HepG2 (cell line): ENCODE measurements at regions not wholly inside any gene's neighbourhood (a gene's known extent, or its start where the extent isn't known, plus 50 kb on each side); places are given as distances from the start of the nearest gene placed in this dataset.

Experiments
- ISL2 ChIP-seq: sonication (generic); formaldehyde crosslinking; IDR thresholded peaks from 2 replicates; pipeline ENCODE4 v1.5.0; 2020; ENCODE audit warnings: missing genetic modification reagents
- JUN ChIP-seq: sonication (generic); formaldehyde crosslinking; IDR thresholded peaks from 2 replicates; pipeline ENCODE4 v1.4.0; 2020; ENCODE audit warnings: mild to moderate bottlenecking, missing genetic modification reagents
- KLF15 ChIP-seq: sonication (generic); formaldehyde crosslinking; IDR thresholded peaks from 2 replicates; pipeline ENCODE4 v1.8.1; 2023; ENCODE audit warnings: borderline replicate concordance, mild to moderate bottlenecking, inconsistent platforms, missing genetic modification reagents, mixed read lengths
- POLR2AphosphoS2 ChIP-seq: IDR thresholded peaks from 2 replicates; pipeline ENCODE4 v1.6.1; 2011; ENCODE audit warnings: low read depth, low read length, improper control_type of control experiment
- USF2 ChIP-seq, 2 experiments: sonication (generic) in 1 of 2; formaldehyde crosslinking in 1 of 2; IDR thresholded peaks; 2 replicates each; pipeline versions ENCODE4 v1.5.1 to v1.6.1; 2011 to 2020; ENCODE audit warnings: borderline replicate concordance in 1 of 2, low read depth in 1 of 2, low read length in 1 of 2, mild to moderate bottlenecking in 1 of 2, missing genetic modification reagents in 1 of 2, moderate library complexity in 1 of 2

DNA sequence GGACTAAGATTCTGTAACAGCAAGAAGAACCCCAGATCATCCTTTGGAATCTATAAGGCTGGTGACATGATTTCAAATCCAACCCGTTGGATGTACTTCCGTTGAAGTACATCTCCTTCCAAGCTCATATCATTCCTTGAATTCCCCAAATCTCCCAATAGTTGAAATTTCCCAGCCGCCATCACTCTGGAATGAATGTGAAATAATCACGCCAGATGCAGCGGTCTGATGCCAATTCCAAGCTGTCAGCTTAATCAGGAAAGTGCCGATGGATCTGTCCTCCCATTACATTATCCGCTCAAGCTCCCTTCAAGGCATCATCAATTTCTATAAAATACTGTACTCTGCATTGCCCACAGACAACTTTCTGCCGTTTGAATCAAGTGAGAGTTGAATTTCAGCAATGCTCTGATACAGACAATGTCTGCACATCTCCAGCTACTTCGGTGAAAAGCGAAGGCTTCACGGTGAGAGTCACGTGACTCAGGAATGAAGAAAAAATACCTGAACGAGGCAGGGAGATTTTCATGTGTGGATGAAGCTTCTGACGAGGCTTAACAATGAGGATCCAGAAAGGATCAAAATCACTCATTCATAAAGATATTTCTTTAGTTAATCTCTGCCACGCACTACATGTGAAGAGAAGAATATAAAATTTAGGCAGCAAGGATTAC, 663.9 kb downstream of the AJAP1 start:
- TF ChIP-seq JUN (CRISPR knock-in tag), result no peak
- no peak for TF ChIP-seq ISL2 (CRISPR knock-in tag)
- TF ChIP-seq USF2 (IDR thresholded peaks at IDR 0.05; ENCODE audit: low read depth, low read length), result peak; percentile 49; the same call in 1 of the 2 replicates
- no peak for TF ChIP-seq USF2 (CRISPR knock-in tag; IDR thresholded peaks at IDR 0.05; ENCODE audit: borderline replicate concordance)
- no peak for TF ChIP-seq POLR2AphosphoS2
- no peak for TF ChIP-seq KLF15 (CRISPR knock-in tag)
